K562 (cell line): ENCODE measurements at regions not wholly inside any gene's neighbourhood (a gene's known extent, or its start where the extent isn't known, plus 50 kb on each side); places are given as distances from the start of the nearest gene placed in this dataset.
A peak's percentile ranks its signal among the peaks of the same experiment; 100 is the strongest.

Source experiments
- ZNF354B ChIP-seq: fragments of 250-450 bp; sonication (Bioruptor Pico); IDR thresholded peaks from 2 replicates; pipeline ENCODE4 v1.4.0; 2020
- TF ChIP-seq, protein P1 (sequence below): fragments of 250-450 bp; sonication (Bioruptor Pico); IDR thresholded peaks from 2 replicates; pipeline ENCODE4 v1.4.0; 2020
- TF ChIP-seq, protein P2 (sequence below): fragments of 450-650 bp; formaldehyde crosslinking; IDR thresholded peaks from 2 replicates; pipeline ENCODE4 v1.4.0; 2022; ENCODE audit warnings: missing genetic modification characterization
- TF ChIP-seq, protein P3 (sequence below), 2 experiments: fragments of 450-650 bp; IDR thresholded peaks; 2 replicates each; pipeline ENCODE4 v1.6.1; 2016; ENCODE audit warnings: mild to moderate bottlenecking in 2 of 2, borderline replicate concordance in 1 of 2, low read depth in 1 of 2, moderate library complexity in 1 of 2
- TF ChIP-seq, protein P4 (sequence below): fragments of 200-400 bp; formaldehyde crosslinking; IDR thresholded peaks from 2 replicates; pipeline ENCODE4 v1.6.1; 2017; ENCODE audit warnings: mild to moderate bottlenecking, low read depth, low read length, moderate library complexity
- TF ChIP-seq, protein P5 (sequence below): fragments of 450-650 bp; formaldehyde crosslinking; IDR thresholded peaks from 2 replicates; pipeline ENCODE4 v1.4.0; 2020; ENCODE audit warnings: mild to moderate bottlenecking, moderate library complexity

DNA sequence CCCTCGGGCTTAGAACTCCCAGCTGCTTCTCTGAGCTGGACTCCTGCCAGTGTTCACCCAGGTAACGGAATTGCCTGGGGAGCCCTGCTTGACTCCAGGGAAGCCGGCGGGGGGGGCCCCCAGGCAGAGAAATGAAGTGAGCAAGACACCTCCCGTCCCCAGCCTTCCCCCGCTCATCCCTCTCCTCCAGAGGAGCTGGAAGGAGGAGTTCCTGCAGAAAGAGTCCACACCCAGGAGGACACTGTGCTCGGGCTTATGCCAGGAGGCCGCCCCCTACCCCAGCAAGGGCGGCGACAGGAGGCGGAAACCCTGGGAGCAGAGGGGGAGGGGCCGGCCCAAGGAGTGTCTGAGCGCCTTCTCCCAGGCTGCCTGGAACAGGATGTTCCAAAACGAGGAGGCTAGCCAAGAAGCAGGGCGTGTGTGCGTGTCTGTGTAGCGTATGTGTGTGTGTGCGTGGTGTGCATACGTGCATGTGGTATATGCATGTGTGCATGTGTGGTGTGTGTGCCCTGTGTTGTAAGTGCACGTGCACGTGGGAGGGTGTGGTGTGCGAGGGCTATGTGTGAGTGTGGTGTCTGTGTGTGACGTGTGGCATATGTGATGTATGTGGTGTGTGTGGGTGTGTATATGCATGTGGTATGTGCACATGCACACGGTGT lies 511.3 kb downstream of the SHQ1 start (continued):
- TF ChIP-seq, protein P1, sequence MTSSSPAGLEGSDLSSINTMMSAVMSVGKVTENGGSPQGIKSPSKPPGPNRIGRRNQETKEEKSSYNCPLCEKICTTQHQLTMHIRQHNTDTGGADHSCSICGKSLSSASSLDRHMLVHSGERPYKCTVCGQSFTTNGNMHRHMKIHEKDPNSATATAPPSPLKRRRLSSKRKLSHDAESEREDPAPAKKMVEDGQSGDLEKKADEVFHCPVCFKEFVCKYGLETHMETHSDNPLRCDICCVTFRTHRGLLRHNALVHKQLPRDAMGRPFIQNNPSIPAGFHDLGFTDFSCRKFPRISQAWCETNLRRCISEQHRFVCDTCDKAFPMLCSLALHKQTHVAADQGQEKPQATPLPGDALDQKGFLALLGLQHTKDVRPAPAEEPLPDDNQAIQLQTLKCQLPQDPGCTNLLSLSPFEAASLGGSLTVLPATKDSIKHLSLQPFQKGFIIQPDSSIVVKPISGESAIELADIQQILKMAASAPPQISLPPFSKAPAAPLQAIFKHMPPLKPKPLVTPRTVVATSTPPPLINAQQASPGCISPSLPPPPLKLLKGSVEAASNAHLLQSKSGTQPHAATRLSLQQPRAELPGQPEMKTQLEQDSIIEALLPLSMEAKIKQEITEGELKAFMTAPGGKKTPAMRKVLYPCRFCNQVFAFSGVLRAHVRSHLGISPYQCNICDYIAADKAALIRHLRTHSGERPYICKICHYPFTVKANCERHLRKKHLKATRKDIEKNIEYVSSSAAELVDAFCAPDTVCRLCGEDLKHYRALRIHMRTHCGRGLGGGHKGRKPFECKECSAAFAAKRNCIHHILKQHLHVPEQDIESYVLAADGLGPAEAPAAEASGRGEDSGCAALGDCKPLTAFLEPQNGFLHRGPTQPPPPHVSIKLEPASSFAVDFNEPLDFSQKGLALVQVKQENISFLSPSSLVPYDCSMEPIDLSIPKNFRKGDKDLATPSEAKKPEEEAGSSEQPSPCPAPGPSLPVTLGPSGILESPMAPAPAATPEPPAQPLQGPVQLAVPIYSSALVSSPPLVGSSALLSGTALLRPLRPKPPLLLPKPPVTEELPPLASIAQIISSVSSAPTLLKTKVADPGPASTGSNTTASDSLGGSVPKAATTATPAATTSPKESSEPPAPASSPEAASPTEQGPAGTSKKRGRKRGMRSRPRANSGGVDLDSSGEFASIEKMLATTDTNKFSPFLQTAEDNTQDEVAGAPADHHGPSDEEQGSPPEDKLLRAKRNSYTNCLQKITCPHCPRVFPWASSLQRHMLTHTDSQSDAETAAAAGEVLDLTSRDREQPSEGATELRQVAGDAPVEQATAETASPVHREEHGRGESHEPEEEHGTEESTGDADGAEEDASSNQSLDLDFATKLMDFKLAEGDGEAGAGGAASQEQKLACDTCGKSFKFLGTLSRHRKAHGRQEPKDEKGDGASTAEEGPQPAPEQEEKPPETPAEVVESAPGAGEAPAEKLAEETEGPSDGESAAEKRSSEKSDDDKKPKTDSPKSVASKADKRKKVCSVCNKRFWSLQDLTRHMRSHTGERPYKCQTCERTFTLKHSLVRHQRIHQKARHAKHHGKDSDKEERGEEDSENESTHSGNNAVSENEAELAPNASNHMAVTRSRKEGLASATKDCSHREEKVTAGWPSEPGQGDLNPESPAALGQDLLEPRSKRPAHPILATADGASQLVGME: no peak
- TF ChIP-seq, protein P2, sequence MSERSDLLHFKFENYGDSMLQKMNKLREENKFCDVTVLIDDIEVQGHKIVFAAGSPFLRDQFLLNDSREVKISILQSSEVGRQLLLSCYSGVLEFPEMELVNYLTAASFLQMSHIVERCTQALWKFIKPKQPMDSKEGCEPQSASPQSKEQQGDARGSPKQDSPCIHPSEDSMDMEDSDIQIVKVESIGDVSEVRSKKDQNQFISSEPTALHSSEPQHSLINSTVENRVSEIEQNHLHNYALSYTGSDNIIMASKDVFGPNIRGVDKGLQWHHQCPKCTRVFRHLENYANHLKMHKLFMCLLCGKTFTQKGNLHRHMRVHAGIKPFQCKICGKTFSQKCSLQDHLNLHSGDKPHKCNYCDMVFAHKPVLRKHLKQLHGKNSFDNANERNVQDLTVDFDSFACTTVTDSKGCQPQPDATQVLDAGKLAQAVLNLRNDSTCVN (CRISPR knock-in tag): peak; percentile 56; the same call in 1 of the 2 replicates
- TF ChIP-seq, protein P3, sequence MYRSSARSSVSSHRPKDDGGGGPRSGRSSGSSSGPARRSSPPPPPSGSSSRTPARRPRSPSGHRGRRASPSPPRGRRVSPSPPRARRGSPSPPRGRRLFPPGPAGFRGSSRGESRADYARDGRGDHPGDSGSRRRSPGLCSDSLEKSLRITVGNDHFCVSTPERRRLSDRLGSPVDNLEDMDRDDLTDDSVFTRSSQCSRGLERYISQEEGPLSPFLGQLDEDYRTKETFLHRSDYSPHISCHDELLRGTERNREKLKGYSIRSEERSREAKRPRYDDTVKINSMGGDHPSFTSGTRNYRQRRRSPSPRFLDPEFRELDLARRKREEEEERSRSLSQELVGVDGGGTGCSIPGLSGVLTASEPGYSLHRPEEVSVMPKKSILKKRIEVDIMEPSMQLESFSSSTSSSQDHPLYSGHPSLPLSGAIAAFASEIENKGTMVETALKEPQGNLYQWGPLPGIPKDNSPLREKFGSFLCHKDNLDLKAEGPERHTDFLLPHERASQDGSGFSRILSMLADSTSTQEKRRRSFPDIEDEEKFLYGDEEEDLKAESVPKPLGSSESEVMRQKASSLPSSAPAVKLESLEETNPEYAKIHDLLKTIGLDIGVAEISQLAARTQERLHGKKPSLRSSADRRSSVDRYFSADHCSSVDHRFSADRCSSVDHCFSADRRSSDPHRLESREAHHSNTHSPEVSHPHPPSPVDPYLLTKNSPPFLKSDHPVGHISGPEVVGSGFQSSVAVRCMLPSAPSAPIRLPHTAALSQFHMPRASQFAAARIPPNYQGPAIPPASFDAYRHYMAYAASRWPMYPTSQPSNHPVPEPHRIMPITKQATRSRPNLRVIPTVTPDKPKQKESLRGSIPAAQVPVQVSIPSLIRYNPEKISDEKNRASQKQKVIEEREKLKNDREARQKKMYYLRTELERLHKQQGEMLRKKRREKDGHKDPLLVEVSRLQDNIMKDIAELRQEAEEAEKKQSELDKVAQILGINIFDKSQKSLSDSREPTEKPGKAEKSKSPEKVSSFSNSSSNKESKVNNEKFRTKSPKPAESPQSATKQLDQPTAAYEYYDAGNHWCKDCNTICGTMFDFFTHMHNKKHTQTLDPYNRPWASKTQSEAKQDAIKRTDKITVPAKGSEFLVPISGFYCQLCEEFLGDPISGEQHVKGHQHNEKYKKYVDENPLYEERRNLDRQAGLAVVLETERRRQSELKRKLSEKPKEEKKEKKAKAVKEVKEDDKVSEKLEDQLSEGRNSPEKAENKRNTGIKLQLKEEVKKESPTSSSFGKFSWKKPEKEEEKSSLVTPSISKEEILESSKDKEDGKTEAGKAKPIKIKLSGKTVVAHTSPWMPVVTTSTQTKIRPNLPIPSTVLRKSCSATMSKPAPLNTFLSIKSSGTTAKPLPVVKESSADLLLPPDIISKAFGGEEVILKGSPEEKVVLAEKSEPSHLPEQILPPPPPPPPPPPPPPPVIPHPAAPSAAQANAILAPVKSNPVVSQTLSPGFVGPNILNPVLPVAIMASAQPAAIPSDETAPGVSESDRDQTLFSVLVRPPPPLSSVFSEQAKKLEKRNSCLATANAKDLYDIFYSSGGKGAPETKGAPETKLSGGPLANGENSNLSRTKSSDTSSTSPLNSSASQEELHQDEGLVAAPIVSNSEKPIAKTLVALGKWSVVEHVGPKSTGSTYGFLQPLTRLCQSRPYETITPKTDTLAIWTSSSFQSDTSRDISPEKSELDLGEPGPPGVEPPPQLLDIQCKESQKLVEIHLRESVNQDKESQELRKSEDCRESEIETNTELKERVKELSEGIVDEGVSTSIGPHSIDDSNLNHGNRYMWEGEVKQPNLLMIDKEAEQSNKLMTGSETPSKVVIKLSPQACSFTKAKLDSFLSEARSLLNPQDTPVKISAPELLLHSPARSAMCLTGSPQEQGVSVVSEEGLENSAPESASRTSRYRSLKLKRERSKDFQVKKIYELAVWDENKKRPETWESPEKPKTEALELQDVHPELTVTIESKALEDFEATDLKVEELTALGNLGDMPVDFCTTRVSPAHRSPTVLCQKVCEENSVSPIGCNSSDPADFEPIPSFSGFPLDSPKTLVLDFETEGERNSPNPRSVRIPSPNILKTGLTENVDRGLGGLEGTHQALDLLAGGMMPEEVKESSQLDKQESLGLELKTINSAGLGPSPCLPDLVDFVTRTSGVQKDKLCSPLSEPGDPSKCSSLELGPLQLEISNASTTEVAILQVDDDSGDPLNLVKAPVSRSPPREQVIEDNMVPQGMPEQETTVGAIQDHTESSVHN (IDR thresholded peaks at IDR 0.05; ENCODE audit: borderline replicate concordance in 1 of 2, low read depth in 1 of 2): 0 out of 4 replicates have a peak, but pooled peaks of 1 of the 2 experiments have one; percentile 27
- TF ChIP-seq, protein P4, sequence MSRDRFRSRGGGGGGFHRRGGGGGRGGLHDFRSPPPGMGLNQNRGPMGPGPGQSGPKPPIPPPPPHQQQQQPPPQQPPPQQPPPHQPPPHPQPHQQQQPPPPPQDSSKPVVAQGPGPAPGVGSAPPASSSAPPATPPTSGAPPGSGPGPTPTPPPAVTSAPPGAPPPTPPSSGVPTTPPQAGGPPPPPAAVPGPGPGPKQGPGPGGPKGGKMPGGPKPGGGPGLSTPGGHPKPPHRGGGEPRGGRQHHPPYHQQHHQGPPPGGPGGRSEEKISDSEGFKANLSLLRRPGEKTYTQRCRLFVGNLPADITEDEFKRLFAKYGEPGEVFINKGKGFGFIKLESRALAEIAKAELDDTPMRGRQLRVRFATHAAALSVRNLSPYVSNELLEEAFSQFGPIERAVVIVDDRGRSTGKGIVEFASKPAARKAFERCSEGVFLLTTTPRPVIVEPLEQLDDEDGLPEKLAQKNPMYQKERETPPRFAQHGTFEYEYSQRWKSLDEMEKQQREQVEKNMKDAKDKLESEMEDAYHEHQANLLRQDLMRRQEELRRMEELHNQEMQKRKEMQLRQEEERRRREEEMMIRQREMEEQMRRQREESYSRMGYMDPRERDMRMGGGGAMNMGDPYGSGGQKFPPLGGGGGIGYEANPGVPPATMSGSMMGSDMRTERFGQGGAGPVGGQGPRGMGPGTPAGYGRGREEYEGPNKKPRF: no peak
- TF ChIP-seq, protein P5, sequence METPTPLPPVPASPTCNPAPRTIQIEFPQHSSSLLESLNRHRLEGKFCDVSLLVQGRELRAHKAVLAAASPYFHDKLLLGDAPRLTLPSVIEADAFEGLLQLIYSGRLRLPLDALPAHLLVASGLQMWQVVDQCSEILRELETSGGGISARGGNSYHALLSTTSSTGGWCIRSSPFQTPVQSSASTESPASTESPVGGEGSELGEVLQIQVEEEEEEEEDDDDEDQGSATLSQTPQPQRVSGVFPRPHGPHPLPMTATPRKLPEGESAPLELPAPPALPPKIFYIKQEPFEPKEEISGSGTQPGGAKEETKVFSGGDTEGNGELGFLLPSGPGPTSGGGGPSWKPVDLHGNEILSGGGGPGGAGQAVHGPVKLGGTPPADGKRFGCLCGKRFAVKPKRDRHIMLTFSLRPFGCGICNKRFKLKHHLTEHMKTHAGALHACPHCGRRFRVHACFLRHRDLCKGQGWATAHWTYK (CRISPR knock-in tag): no peak
- TF ChIP-seq ZNF354B (CRISPR knock-in tag): no peak
